Mammary epithelial cell (primary cell): ENCODE measurements at regions not wholly inside any gene's neighbourhood (a gene's known extent, or its start where the extent isn't known, plus 50 kb on each side); places are given as distances from the start of the nearest gene placed in this dataset.

Source experiments
- EZH2 ChIP-seq: IDR thresholded peaks from 2 replicates; pipeline ENCODE4 v1.6.1; 2012; ENCODE audit warnings: low read length, inconsistent platforms, borderline replicate concordance
- TF ChIP-seq, protein P1 (sequence below), 2 donors: IDR thresholded peaks in 1 of 2; conservative IDR thresholded peaks in 1 of 2; 2 replicates each; pipeline ENCODE4 v1.5.1; 2011 to 2012; ENCODE audit warnings: inconsistent platforms in 2 of 2, low read length in 2 of 2, mild to moderate bottlenecking in 2 of 2, control low read depth in 1 of 2, low read depth in 1 of 2; ENCODE audit not compliant: insufficient read depth in 1 of 2; ENCODE audit errors: extremely low read depth in 1 of 2

DNA sequence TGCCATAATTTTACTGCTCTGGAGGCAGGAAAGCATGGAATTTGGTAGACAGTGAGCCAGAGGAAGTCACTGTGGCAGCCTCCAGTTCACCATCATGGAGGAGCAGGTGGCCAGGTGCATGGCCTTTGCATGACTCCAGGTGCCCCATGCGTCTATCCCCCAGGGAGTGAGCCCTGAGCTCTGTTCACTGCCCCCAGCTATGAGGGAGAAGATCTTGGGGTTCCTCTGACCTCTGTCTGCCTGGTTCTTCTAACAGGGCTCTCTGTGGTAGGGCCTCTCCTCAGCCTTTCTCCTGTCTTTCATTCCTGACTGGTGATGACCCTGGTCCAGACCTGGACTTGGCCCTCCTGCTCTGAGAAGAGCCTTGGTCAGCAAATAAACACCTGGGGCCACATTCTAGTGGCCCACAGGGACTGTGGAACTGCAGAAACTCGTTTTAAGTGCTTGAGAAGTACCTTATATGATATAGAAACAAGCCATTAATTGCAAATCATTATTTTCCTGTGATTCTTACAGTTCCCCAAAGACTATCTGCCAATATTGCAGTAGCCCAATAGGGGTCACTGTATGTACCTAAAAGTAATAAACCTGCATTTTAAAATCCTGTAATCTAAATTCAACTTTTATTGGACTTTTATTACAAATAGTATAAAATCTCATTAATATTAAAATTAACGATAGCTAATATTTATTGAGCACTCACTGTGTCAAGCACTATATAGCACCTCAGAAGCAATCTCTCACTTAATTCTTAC lies 120.0 kb upstream of the SYT13 start:
- TF ChIP-seq, protein P1, sequence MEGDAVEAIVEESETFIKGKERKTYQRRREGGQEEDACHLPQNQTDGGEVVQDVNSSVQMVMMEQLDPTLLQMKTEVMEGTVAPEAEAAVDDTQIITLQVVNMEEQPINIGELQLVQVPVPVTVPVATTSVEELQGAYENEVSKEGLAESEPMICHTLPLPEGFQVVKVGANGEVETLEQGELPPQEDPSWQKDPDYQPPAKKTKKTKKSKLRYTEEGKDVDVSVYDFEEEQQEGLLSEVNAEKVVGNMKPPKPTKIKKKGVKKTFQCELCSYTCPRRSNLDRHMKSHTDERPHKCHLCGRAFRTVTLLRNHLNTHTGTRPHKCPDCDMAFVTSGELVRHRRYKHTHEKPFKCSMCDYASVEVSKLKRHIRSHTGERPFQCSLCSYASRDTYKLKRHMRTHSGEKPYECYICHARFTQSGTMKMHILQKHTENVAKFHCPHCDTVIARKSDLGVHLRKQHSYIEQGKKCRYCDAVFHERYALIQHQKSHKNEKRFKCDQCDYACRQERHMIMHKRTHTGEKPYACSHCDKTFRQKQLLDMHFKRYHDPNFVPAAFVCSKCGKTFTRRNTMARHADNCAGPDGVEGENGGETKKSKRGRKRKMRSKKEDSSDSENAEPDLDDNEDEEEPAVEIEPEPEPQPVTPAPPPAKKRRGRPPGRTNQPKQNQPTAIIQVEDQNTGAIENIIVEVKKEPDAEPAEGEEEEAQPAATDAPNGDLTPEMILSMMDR (conservative IDR thresholded peaks at IDR 0.05 in 1 of 2, IDR thresholded peaks at IDR 0.05 in 1 of 2; ENCODE audit: extremely low read depth in 1 of 2, insufficient read depth in 1 of 2, low read depth in 1 of 2, low read length in 2 of 2): peak; percentile 39 to 58
- TF ChIP-seq EZH2: no peak
